ENCODE measurements at regions not wholly inside any gene's neighbourhood (a gene's known extent, or its start where the extent isn't known, plus 50 kb on each side); places are given as distances from the start of the nearest gene placed in this dataset.

DNA sequence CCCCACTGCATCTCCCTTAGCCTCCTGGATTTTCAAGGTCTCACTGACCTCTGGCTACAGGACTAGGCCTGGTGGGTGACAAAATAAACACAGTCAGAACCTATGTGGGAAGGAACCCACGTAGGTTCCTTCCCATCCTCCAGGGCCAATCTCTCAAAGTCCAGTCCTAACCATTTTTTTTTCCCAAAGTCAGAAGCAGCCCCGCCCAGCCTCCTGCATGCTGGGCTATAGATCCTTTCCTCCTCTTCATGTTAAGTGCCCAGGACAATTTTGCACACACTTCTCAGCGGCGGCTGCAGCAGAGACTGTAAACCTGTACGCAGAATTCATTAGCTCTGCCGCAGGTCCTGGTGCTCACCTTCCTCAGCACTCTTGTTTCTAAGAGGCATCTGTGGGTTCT, 285.8 kb downstream of the NPIPA8 start:
- DNase-seq = no peak

DNA sequence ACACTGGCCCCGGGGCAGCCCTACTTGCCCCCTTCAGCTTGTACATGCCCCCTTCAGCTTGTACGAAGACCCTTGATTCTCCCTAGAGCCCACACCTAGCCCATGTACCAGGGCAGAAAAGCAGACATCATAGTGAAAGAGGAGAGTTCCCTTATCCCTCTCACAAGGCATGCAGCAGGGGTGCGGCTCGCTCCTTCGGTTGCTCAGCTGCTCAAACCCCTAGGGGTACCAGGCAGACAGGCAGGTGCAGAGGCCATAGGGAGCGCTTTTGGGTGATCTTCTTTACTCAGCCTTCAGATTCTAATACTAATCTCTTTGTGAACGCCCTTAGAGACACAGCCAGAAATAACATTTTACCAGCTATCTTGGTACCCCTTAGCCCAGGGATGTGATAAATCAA, 286.3 kb downstream of the NPIPA8 start:
- no peak for DNase-seq

DNA sequence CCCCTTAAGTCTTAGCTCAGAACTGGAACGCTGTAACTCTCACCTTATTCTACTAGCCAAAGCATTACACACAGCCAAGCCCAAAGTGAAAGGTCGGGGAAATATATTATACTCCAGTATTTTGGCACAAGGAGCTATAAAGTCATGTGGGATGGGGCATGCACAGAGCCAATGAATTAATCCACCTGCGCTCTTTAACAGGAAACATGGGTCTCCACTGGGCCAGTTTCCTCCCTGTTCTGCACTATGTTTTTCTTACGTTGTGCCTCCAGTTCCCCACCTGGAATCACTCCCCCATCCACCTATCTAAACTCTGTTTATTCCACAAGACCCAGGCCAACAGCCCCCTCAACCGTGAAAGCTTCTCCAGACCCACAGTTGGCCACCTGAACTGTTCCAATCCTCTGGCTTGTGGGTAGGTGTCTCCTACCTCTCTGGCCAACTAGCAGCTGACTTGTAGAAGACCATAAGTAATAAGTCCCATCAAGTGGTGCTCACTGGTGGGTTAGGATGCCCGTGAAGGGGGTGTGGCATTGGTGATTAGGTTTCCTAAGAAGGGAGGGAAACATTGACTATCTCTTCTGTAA, 286.9 kb downstream of the NPIPA8 start:
- DNase-seq = no peak

DNA sequence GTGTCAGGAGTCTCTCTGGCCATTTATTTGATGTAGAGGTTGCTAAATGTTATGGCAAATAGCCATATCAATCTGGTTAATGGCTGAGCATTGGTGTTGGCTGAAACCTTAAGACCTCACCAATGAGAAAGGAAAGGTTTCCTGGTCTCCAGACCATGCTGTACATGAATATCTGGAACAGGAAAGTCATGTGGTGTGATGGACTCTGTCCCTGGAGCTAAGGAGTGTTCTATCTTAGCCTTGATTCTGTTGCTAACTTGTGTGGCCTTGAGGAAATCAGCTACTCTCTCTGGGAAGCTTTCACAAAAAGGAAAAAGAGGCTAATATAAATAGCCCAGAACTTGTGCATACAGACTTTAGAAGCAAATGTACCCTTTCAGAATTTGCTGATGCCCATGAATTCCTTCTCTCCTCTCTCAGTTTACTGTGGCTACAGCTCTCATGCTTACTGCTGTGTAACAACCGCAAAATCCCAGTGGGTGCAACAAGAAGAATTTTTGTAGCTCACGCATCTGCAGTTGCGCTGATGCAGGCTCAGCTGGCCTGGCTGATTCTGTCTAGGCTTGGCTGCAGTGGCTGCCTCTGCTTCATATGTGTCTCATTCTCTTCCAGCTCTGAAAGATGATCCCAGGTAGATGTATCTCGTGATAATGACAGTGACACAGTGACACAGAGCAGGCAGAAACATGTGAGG, 287.5 kb downstream of the NPIPA8 start:
- no peak for DNase-seq

DNA sequence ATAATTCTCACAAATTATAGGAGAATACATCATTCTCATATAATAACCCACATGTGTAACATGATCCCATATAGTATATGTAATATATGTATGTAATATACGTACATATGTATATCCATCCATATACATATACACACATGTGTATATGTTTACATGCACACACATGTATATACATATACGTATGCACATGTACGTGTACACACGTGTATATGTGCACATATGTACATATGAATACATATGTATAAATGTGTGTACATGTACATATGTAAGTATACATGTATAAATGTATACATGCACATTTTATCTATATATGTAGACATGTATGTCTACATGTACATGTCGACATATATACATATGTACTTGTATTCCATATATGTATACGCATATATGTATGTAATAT, 288.8 kb downstream of the NPIPA8 start:
- no peak for DNase-seq

DNA sequence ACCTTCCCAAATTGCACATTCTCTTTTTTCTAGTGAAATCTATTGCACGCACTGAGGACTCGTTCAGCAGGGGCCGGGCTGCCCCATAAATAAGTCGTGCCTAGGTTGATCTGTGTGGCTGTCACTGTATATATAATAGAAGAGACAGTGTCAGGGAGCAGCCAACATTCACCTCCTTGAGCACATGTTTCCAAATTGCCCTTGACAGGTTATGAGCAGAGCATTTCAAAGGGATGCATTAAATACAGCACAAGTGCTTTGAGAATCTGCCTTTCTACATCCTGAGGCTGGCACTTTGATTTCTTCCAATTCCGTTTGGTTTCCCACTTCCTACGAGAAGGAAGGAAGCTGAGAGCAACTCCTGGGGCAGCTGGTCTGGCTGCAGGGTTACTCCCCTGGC, 291.2 kb downstream of the NPIPA8 start:
- no peak for DNase-seq

DNA sequence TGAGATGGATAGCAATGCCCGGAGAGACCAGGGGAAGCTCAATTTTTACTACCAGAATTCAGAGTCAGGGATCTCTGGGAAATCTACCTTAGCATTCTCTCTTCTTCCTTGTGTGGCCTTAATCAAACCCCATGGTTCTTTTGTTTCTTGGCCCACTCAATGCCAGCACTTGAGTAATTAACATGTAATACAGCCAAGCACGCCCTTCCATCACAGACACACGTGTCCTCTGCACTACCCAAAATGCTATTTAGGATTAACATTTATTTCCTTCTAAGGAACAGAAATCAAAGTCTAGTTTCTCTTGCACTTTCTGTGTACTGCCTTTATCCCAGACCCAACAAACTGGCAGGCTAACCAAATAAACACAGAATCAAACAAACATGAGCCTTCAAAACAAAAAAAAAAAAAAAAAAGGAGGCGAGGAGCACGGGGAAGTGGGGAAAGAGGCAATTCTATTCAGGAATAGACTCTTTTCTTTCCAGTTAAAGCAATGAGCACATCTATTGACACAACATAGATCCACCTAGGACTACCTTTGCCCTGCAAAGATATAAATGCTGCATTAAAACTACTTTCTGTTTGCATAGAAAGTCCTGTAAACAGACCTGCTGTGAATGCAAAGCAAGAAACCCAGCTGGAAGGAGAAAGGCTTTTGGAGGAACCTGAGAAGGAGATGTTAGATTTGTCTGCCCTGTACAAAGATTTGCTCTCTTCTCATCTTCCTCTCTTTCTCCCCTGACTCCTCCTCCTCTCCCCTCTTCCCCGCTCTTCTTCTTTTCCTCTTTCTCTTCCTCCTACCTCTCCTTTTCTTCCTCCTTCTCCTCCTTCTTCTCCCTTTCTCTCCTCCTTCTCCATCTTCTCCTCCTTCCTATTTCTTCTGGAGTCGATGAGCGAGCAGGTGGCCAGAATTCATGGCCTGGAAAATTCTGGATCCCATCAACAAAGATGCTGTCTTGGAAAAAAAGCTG, 294.4 kb downstream of the NPIPA8 start:
- DNase-seq = no peak

DNA sequence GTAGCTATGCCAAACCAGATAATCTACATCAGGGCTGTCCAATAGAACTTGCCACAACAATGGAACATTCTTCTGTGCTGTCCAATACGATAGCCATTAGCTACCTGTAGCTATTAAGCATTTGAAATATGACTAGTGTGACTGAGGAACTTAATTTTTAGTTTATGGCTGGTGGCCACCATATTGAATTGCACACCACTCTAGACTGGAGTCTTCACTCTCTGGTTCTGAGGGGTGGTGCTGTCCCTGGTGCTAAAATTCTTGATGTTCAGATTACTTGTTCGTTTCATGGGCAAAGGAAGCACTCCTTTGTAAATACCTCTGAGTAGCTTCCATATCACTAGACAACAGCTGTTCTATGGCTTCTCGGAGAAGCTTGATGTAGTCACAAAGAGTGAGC, 296.6 kb downstream of the NPIPA8 start:
- no peak for DNase-seq

DNA sequence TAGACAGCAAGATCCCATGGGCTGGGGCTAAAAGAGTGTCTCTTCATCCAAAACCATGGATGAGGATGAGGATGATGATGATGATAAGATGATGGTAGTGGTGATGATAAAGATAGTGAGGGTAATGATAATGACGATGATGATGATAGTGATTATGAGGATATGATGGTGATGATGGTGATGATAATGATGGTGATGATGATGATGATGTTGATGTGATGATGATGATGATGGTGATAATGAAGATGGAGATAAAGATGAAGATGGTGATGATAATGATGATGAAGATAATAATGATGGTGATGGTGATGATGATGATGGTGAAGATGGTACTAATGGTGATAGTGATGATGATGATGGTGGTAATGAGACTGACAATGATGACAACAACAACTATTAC, 299.5 kb downstream of the NPIPA8 start:
- DNase-seq = no peak

DNA sequence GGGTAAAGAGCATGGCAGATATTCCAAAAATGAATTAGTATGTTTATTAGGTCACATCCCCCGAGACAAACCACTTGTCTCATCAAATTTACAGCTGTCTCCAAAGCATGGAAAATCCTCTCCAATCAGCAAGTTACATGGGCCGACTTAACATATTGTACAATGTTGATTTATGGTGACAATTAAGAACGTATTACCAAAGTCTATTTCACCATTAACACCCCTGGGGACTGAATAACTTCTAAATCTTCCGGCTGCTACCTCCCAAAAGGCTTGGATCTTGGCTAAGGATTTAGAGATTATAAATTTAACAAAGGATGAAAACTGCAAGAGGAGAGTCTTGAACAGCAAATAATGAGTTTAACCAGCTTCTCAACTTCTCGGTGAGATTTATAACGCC, 311.9 kb downstream of the NPIPA8 start:
- no peak for DNase-seq

DNA sequence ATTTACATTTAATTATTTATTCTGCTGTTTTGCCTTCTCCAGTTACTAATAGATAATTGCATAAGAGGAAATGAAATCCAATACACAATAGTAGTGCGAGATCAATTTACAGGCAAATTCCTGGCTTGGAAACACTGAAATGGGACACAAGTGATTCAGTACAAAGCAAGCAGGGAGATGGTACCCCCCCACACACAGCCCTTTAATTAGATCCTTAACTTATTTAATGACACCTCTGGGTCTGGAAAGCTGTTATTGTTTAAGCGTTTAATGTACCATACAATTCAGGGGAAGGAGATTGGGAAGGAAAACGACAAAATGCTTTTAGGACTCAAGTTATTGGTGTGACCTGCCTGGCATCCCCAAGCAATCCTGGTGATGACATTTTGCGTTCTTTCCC, 318.2 kb downstream of the NPIPA8 start:
- DNase-seq = no peak

DNA sequence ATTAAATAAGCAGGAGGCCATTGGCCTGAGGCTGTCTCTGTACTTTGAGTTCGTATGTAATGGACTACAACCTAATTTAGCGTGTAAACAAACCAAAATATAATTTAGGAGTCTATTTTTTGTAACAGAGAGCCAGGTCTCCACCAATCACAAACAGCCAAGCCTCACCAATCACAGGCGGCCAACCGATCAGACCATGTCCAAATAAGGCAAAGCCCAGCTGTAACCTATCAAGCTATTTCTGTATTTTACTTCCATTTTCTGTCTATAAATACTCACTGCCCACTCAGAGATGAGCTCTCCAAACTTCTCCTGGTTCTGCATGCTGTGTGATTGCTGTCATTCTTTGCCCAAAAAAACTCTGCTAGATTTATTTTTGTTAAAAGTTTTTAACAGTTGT, 322.7 kb downstream of the NPIPA8 start:
- DNase-seq = no peak

DNA sequence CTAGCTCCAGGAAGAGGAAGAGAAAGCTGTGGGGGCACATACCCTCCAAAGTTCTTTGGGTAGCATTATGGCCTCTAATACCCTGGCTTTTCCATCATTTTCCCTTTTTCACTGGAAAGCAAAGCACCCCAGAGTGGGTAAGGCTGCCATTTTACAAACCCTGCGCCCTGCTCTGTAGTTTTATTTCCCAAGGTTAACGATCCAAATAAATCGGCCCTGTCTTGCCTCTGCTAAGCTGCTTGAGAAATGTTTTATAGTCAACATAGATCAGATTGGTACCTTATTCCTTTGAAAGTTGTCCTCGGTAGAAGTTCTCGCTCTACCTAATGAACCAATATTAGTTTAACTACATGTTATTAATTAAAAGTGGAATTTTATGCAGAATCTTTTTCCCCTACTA, 328.2 kb downstream of the NPIPA8 start:
- no peak for DNase-seq

DNA sequence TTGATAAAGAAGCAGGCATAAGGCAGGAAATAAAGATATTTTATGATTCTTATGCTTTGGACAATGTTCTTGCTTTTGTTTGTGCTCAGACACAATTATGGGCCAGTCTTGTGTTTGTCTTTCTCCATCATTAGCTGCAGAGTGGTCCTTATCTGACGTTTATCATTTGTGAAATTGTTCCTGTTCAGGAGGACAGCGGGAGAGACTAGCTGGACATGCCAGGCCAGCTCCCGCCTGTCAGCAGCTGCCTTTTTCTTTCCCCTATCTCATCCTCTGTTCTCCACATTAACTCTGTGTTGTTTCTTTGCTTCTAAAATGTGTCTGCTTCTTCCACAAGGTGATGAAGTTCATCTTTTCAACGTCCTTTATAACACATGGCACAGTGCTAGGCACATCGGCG, 333.5 kb downstream of the NPIPA8 start:
- DNase-seq = no peak

DNA sequence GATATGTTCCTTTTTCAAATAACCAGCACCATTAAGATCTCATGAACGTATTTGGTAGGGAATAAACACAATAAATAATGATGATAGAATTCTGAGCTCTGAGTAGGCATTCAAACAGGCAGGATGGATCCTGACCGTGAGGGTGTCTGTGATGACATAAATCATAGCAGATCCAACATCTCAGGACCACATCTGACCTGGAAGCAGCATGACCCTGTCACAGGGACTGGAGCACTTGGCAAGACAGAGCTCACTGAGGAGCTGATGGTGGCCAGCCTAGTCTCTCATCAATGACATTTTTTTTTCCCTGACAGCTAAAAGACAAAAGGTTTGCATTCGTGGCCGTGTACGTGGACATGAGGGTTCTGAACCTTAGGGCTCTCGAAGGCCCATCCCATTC, 337.5 kb downstream of the NPIPA8 start:
- DNase-seq = no peak

DNA sequence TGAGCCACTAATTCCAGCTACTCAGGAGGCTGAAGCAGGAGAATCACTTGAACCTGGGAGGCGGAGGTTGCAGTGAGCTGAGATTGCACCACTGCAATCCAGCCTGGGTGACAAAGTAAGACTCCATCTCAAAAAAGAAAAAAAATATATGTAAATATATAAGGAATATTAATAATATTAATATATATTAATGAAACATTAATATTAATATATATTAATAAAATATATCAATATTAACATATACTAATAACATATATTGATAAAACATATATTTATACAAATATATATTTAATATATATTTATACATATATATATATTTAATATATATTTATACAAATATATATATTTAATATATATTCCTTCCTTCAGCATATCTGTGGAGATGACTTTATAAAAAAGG, 338.0 kb downstream of the NPIPA8 start:
- DNase-seq = no peak

DNA sequence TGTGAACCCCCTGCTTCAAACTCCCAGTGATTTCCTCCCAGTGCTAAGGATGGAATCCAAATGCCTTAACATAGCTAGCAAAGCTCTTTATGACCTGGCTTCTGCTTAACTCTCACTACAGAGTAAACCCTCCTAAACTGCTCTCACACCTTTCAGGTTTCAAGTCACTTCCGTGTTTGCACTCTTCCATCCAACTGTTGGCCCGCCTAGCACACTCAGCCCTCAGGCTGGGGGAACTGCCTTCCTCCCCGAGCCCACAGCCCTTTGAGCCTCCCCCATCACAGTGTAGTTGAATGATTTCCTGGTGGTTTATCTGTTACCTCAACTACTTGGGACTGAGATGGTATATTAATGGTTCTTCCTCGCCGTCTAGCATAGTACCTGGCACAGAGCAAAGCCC, 342.5 kb downstream of the NPIPA8 start:
- DNase-seq = no peak

DNA sequence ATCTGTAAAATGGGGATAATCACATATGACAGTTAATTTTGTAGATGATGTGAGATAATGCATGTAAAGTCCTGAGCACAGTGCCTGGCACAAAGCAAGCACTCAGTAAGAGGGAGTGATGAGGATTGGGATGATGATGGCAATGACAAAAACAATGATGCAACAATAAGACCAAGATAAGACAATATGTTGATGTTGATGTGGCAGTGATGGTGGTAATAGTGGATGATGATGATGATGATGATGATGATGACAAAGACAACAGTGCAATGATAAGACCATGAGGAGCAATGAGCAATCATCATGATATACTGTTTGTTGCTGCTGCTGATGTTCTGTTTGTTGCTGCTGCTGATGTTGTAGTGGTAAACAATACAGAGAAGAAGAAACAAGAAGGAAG, 344.1 kb downstream of the NPIPA8 start:
- DNase-seq = no peak

DNA sequence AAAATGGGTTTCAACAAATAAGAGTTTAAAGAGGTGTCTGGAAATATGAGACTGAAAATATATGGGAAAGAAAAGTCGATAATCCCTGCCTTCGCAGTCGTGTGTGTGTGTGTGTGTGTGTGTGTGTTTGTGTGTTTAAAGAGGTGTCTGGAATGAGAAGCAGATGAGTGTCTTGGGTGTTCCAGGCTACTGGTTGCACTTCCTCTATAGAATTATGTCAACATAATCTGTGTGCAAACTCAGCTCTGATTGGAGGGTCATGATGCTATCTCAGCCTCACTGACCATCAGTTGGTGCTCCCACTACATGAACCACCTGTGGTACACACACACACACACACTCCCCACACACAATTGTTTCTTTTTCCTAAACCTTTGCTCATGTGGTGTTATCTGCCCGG, 347.3 kb downstream of the NPIPA8 start:
- DNase-seq = no peak

DNA sequence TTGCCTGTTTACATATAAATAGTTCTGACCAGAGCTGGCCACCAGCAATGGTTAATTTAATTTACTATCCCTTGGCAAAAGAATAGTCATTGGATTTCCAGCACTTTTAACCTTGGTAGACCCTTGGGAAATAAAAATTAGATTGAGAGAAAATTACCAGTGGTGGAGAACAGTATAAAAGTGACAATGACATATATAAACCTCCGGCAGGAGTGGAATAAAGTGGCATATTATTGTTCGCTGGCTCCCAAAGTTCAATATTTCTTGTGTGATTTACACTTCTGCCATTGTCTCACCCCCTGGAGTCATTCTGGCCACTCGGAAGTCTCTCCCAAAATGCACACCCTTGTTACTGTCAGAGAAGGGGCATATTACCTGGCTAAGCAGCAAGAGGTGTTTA, 347.7 kb downstream of the NPIPA8 start:
- DNase-seq = no peak

DNA sequence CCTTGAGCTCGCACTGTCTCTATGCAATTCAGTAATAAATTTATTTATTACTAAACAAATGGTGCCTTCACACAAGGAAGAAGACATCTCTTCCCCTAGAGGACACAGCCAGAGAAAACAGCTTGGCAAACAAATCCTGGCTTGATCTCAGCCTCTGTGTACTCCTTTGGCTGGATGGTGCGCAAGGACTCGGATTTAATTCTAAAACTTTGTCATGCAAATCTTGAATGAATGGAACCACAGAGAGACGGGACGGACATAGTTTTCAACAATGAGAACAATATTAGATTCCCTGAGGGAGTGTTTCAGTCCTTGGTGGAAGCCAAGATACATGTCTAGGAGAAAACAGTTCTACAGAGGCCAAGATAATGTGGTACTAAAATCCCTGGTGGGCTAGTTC, 349.5 kb downstream of the NPIPA8 start:
- no peak for DNase-seq

DNA sequence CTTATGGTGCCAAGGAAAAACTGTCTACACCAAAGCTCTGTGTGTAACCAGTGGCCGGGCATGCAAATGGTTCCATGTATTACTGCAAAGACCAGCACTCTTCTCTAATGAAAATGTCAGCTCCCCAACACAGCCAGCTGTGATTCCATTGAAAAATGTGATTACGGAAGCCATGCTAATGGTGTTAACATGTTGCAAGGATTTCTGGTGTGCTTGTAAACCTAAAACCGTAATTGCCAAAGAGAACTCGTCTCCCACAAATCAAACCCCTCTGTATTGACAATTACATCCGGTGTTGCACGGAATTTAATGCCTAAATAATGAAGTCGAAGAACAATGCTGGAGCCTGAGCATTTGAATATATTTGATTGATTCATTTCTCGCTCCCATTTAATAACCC, 351.7 kb downstream of the NPIPA8 start:
- DNase-seq = no peak

DNA sequence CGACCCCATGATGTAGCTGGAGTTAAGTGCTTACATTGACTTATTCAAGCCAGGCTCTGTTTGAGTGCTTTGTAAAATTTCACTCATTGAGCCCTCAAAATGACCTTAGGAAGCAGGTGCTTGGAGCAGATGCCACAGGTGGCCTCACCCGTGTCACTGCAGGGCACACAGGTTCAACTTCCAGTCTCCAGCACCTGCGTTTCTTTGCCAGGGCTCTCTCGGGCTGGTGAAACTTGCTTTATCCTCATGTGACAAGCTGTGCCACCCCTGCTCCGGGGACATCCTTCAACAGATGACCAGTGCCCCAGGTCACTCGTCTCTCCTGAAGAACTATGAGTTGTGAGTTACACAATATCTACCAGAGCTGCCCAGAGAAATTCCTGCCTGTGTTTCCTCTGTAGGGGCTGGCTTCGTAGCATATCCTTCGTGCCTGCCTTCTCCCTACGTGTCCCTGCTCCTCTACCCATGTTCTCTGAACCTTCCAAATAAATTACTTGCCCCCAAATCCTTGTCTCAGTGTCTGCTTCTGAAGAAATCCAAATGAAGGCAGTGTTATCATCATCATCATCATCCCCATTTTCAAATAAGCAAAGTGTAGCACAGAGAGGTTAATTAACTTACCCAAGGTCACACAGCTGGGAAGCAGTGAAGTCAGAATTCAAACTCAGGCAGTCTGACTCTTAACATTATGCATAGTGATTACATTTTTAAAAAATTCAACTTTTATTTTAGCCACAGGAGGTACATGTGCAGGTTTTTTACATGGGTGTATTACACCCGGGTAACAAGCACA, 352.5 kb downstream of the NPIPA8 start:
- no peak for DNase-seq
